ENCODE measurements at regions not wholly inside any gene's neighbourhood (a gene's known extent, or its start where the extent isn't known, plus 50 kb on each side); places are given as distances from the start of the nearest gene placed in this dataset.

DNA sequence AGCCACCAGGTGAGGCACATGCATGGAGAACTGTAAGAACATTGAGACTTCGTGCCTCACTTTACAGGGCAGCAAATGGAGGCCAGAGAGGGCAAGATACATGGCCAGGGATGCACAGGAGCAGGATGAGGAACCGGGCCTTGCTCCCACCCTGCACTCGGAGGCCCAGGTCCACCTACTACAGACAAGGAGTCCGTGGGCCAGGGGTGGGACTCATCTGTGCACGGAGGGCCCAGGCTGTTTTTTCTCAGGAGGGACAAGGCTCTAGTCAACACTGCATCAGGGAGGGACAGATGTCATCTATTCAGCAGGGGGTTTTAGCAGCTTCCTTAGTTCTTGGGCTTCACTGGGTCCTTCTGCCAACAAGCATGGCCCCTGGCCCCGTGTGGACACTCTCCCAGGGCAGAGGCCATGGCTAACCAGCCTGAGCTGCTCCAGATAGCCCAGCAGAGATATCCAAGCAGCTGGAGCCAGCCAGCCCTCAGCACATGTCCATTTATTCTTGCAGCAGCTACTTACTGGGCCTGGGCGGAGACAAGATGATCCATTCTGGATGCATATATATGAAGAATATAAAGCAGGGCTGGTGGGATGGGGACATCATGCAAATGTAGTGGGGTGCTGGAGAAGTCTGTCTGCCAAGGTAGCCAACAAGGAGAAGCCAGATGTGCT lies 134.5 kb upstream of the RET start:
- intact Hi-C loops (cut with DNase I; ENCODE audit: low total_unique reads): no loop called here

DNA sequence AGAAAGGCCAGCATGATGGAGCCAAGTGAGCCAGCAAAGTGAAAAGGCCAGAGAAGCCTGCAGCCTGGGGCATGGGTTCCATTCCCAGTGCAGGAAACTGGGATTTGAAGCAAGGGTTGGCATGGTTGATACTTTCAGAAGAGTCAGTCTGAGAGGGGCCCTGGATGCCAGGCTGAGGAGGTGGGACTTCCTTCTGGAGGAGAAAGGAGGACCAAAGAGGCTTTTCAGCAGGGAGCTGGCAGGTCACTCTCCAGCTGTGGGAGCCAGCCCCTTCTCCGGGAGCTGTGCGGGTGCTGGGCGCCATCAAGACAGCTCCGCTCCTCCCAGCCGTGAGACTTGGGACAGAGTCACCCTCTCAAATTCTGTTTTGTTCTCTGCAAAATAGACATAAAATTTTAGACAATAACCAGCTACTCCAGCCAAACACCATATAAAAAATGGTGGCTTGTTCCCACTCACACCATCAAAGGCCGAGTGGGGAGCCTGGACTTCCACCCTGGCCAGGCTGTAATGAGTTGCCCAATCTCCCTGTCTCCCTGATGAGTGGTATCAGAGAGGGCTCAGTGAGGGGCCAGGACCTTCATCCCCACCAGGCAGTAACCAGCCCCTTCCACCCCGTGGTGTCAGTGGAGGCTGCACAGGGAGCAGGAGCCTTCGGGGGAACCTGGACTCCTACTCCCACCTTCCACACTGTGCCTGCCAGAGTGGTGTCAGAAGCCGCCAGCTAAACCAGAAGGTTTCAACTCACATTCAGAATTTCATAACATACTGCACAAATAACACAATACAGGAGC lies 133.6 kb upstream of the RET start:
- H3K4me3 ChIP-seq (ENCODE audit: low read depth, poor library complexity, severe bottlenecking): no peak overlapping the region
- DNase-seq (ENCODE audit: low spot score in 2 of 2): peak in 1 of 2 donors; percentile 62
- WGBS, 2 donors: 86% methylated on average over 9 of the region's 9 CpGs
- TF ChIP-seq POLR2A (IDR thresholded peaks at IDR 0.05): no peak
- intact Hi-C loops (cut with DNase I; ENCODE audit: low total_unique reads): no loop called here

More for the DNA sequence above, 134.5 kb upstream of the RET start:
- peak in 1 of 2 donors; percentile 83 for DNase-seq (ENCODE audit: low spot score in 2 of 2)
- WGBS, 2 donors: 89 to 92% methylated on average over 7 of the region's 7 CpGs
- no peak overlapping the region for H3K4me3 ChIP-seq (ENCODE audit: low read depth, poor library complexity, severe bottlenecking)
- TF ChIP-seq, protein P1, sequence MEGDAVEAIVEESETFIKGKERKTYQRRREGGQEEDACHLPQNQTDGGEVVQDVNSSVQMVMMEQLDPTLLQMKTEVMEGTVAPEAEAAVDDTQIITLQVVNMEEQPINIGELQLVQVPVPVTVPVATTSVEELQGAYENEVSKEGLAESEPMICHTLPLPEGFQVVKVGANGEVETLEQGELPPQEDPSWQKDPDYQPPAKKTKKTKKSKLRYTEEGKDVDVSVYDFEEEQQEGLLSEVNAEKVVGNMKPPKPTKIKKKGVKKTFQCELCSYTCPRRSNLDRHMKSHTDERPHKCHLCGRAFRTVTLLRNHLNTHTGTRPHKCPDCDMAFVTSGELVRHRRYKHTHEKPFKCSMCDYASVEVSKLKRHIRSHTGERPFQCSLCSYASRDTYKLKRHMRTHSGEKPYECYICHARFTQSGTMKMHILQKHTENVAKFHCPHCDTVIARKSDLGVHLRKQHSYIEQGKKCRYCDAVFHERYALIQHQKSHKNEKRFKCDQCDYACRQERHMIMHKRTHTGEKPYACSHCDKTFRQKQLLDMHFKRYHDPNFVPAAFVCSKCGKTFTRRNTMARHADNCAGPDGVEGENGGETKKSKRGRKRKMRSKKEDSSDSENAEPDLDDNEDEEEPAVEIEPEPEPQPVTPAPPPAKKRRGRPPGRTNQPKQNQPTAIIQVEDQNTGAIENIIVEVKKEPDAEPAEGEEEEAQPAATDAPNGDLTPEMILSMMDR (IDR thresholded peaks at IDR 0.05): no peak
- no peak for TF ChIP-seq POLR2A (IDR thresholded peaks at IDR 0.05)

DNA sequence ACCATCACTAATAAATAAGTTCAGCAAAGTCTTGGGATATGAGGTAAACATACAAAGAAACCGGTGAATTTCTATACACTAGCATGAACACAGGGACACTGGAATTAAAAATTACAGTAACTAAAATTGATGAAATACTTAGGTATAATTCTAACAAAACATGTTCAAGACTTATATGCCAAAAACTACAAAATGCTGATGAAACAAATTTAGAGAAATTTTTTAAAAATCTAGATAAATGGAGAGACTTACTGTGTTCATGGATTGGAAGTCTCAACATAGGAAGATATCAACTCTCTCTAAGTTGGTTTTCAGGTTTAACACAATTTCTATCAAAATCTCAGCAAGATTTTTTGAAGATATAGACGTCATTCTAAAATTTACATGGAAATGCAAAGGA lies 128.8 kb upstream of the RET start:
- TF ChIP-seq POLR2A (IDR thresholded peaks at IDR 0.05): no peak
- TF ChIP-seq, protein P1 (IDR thresholded peaks at IDR 0.05): no peak
- 91 to 93% methylated on average over 2 of the region's 2 CpGs for WGBS, 2 donors
- intact Hi-C loops (cut with DNase I; ENCODE audit: low total_unique reads): no loop called here
- H3K4me3 ChIP-seq (ENCODE audit: low read depth, poor library complexity, severe bottlenecking): no peak overlapping the region
- DNase-seq (ENCODE audit: low spot score in 2 of 2): no peak

DNA sequence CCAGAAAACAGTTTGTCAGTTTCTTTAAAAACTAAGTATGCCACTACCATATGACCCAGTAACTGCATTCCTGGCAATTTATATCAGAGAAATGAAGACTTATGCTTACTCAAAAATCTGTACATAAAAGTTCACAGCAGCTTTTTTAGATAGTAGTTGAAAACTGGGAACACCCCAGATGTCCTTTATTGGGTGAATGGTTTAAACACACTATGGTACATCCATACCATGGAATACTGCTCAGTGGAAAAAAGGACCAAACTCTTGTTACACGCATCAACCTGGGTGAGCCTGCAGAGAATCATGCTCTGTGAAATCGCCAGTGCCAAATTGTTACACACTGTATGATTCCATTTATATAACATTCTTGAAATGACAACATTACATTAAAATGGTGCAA lies 127.6 kb upstream of the RET start:
- TF ChIP-seq POLR2A (IDR thresholded peaks at IDR 0.05): no peak
- TF ChIP-seq, protein P1 (IDR thresholded peaks at IDR 0.05): no peak
- no peak for DNase-seq (ENCODE audit: low spot score in 2 of 2)
- intact Hi-C loops (cut with DNase I; ENCODE audit: low total_unique reads): no loop called here
- WGBS, 2 donors: 90 to 99% methylated on average over 2 of the region's 2 CpGs
- H3K4me3 ChIP-seq (ENCODE audit: low read depth, poor library complexity, severe bottlenecking): no peak overlapping the region

DNA sequence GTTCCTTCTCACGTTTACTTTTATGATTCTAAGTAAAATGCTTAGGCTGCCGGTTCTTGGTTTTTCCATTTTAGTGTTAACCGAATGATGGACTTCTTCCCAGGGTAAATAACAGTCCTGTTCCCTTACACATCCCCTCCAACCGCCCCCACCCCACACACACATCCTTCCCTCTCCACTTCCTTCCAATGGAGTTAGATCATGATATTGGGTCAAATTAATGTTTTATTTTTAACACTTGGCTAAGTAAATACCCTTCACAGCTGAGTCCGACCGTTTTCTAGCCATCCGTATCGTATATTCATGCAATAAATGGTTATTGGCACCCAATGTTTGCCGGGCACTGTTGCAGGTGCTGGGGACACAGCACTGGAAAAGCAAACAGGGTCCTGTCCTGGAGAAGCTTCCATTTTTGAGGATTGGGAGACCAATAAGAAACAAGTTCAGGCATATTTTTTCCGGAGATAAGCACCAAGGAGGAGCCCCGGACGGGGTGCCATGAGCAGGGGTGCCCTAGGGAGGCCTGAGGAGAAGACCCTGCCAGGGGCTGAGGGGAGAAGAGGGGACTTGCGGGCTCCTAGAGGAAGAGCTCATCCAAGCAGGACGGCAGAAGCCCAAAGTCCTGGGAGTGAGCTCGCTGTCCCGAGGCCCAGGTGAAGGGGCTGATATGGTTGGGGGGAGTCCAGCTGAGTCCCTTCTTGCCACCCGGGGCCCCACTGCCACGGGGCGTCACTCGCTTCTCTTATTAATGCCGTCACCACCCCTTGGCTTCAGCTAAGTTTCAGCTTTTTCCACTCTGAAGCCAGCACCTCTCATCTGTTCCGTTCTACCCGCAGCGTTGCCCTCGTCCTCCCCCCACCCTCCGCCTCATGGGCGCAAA lies 126.0 kb upstream of the RET start:
- H3K4me3 ChIP-seq (ENCODE audit: low read depth, poor library complexity, severe bottlenecking): no peak overlapping the region

More for the DNA sequence above, 126.0 kb upstream of the RET start:
- WGBS, 2 donors: 50 to 51% methylated on average over 26 of the region's 27 CpGs
- intact Hi-C loops (cut with DNase I; ENCODE audit: low total_unique reads): no loop called here
- TF ChIP-seq, protein P1 (IDR thresholded peaks at IDR 0.05): no peak
- no peak for TF ChIP-seq POLR2A (IDR thresholded peaks at IDR 0.05)
- peak; percentile 10 to 80 for DNase-seq (ENCODE audit: low spot score in 2 of 2)

Measured in lower leg skin (tissue), 4 donors.